Testis (tissue), 2 donors: ENCODE measurements at regions not wholly inside any gene's neighbourhood (a gene's known extent, or its start where the extent isn't known, plus 50 kb on each side); places are given as distances from the start of the nearest gene placed in this dataset.

Source experiments
- CTCF ChIP-seq, 3 experiments: fragments of 450-650 bp in 2 of 3; fragments of 200-600 bp in 1 of 3; sonication (generic) in 1 of 3; IDR thresholded peaks; one replicate each; pipeline ENCODE4 v1.5.1; 2016 to 2019; ENCODE audit warnings: antibody characterized with exemption in 3 of 3, mild to moderate bottlenecking in 2 of 3, moderate library complexity in 1 of 3
- POLR2A ChIP-seq: fragments of 450-650 bp; IDR thresholded peaks from one replicate; pipeline ENCODE4 v1.6.1; 2017; ENCODE audit warnings: antibody characterized with exemption, mild to moderate bottlenecking, moderate library complexity

GRCh38 chr15:94840794-94841783 lies 609.7 kb downstream of the MCTP2 start:
- no peak for TF ChIP-seq CTCF (IDR thresholded peaks at IDR 0.05)
- TF ChIP-seq POLR2A = no peak
